Hippocampal formation (tissue), 2 donors: ENCODE measurements at regions not wholly inside any gene's neighbourhood (a gene's known extent, or its start where the extent isn't known, plus 50 kb on each side); places are given as distances from the start of the nearest gene placed in this dataset.
"Not testable (repeated sequence)": the region's sequence is repeated elsewhere in the genome, so short reads cannot be mapped to it uniquely, and the experiment has no call there.

Source experiments
- DNase-seq, 2 donors: peaks; one replicate each; lab custom pipeline; 2025; lab: John Stamatoyannopoulos, UW

- DNase-seq = no peak
Observed at GRCh38 chr7:68014031-68014736, 1017.6 kb downstream of the TYW1 start.

- DNase-seq = no peak
Observed at GRCh38 chr7:68015122-68015977, 1018.7 kb downstream of the TYW1 start.

GRCh38 chr7:68015978-68016532, 1019.4 kb downstream of the TYW1 start:
- no peak for DNase-seq

DNA sequence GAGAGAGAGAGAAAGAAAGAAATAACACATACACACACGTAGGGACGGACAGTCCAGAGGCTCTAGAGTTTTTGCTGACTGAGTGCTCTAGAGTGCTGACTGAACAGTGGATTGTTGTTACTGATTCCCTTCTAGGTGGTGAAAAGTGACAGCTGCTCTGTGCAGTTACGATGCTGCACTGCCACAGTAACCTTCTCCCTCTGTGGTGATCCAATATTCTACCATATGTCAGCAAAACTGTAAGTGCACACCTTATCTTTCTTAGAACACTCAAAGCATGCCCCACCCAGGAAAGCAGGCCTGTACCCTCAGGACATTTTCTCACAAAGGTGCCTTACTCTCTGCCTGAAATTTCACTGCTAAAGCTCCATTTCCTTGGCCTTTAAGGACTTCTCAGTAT, 1023.5 kb downstream of the TYW1 start:
- DNase-seq = no peak

- no peak for DNase-seq
Observed at GRCh38 chr7:68025369-68025768, 1028.7 kb downstream of the TYW1 start.

DNA sequence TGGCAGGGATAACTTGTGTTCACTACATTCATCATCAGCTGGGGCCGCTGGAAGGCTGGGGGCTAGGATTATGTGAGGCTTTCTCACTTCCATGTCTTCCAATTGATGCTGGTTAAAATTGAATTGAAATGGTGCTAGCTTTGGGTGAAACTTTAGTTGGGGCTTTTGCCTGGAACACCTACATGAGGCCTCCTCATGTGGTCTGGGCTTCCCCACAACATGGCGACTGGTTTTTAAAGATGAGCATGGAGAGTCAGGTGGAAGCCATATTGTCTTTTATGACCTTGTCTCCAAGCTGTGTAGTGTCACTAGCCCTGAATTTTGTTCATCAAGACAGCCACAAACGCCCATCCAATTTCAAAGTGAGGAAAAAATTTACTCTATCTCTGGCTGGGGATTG, 1033.9 kb downstream of the TYW1 start:
- DNase-seq = no peak

- no peak for DNase-seq
Observed at GRCh38 chr7:68031180-68031943, 1034.7 kb downstream of the TYW1 start.

- DNase-seq = no peak
Observed at GRCh38 chr7:68038621-68039314, 1042.1 kb downstream of the TYW1 start.

GRCh38 chr7:68041554-68041953, 1044.9 kb downstream of the TYW1 start:
- no peak for DNase-seq

DNA sequence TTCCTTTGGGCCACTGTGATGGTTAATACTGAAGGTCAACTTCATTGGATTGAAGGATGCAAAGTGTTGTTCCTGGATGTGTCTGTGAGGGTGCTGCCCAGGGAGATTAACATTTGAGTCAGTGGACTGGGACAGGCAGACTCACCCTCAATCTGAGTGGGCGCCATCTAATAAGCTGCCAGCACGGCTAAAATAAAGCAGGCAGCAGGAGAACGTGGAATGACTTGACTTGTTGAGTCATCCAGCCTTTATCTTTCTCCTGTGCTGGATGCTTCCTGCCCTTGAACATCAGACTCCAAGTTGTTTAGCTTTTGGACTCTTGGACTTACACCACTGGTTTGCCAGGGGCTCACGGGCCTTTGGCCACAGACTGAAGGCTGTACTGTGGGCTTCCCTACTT, 1046.9 kb downstream of the TYW1 start:
- no peak for DNase-seq

- no peak for DNase-seq
Observed at GRCh38 chr7:68050627-68051026, 1054.0 kb downstream of the TYW1 start.

GRCh38 chr7:68058014-68058413, 1061.4 kb downstream of the TYW1 start:
- DNase-seq = no peak

- DNase-seq = no peak
Observed at GRCh38 chr7:68063171-68063570, 1066.5 kb downstream of the TYW1 start.

- DNase-seq = no peak
Observed at GRCh38 chr7:68065581-68065980, 1068.9 kb downstream of the TYW1 start.

- no peak for DNase-seq
Observed at GRCh38 chr7:68067845-68068244, 1071.2 kb downstream of the TYW1 start.

DNA sequence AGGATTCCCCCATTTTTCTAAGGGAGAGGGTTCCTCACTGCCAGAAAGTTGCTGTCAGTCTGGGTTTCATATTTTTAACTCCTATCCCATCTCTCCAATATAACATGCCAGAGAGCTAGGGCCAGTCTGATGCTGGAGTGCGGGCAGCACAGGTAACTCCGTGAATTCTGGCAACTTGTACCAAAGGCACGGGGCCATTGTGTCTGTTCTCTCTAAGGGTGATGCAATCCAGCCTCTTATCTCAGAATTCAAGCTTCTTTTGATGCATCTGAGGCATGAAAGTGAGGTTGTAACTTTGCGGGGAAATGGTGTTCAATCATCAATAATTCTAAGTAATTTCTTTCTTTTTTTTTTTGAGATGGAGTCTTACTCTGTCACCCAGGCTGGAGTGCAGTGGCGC, 1074.4 kb downstream of the TYW1 start:
- no peak for DNase-seq

- DNase-seq = no peak
Observed at GRCh38 chr7:68073701-68074100, 1077.1 kb downstream of the TYW1 start.

DNA sequence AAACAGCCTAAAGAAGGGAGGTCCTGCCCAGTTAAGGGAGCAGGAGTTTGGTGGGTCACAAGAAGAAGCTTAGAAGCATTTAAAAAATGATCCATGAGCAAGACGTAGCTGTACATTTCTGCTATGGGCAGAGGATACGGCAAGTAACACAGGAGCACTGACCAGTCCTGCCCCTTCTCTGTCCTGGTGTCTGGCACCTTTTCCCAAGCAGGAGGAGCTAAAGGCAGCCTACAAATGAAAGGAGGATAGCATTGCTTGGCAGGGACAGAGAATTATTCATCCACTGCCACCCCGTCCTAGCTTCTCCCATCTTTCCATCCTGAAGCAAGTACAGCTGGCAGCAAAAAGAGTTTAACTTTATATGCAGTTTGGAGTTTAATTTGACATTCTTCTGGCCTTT, 1077.6 kb downstream of the TYW1 start:
- DNase-seq = no peak

- DNase-seq = no peak
Observed at GRCh38 chr7:68078157-68078710, 1081.6 kb downstream of the TYW1 start.

- not testable (repeated sequence) for DNase-seq
Observed at GRCh38 chr7:68082066-68082960, 1085.7 kb downstream of the TYW1 start.
